ENCODE measurements at regions not wholly inside any gene's neighbourhood (a gene's known extent, or its start where the extent isn't known, plus 50 kb on each side); places are given as distances from the start of the nearest gene placed in this dataset.

- no peak for DNase-seq
These were observed 50.6 kb upstream of the SLC45A1 start for GRCh38 chr1:8267307-8267706.

- DNase-seq, result no peak
These were observed 51.3 kb upstream of the SLC45A1 start for GRCh38 chr1:8266436-8267165.

GRCh38 chr1:8263791-8264190 lies 54.1 kb upstream of the SLC45A1 start:
- DNase-seq, result no peak

- DNase-seq, result no peak
These were observed 56.5 kb upstream of the SLC45A1 start for GRCh38 chr1:8261398-8261762.

GRCh38 chr1:8259498-8260290 lies 58.2 kb upstream of the SLC45A1 start:
- no peak for DNase-seq

- DNase-seq, result no peak
These were observed 60.3 kb upstream of the SLC45A1 start for GRCh38 chr1:8257621-8258020.

GRCh38 chr1:8256321-8256720 lies 61.6 kb upstream of the SLC45A1 start:
- DNase-seq, result no peak

GRCh38 chr1:8255712-8256111 lies 62.2 kb upstream of the SLC45A1 start:
- no peak for DNase-seq

GRCh38 chr1:8252266-8252951 lies 65.5 kb upstream of the SLC45A1 start:
- peak; percentile 16 for DNase-seq

- no peak for DNase-seq
These were observed 66.3 kb upstream of the SLC45A1 start for GRCh38 chr1:8251635-8252034.

- DNase-seq, result no peak
These were observed 68.1 kb upstream of the SLC45A1 start for GRCh38 chr1:8249838-8250237.

GRCh38 chr1:8247811-8248436 lies 70.0 kb upstream of the SLC45A1 start:
- DNase-seq, result no peak

GRCh38 chr1:8244304-8244703 lies 73.6 kb upstream of the SLC45A1 start:
- no peak for DNase-seq

GRCh38 chr1:8242498-8242897 lies 75.4 kb upstream of the SLC45A1 start:
- DNase-seq, result no peak

- DNase-seq, result no peak
These were observed 76.4 kb upstream of the SLC45A1 start for GRCh38 chr1:8241417-8242014.

GRCh38 chr1:8239306-8240023 lies 78.4 kb upstream of the SLC45A1 start:
- DNase-seq, result no peak

- no peak for DNase-seq
These were observed 78.9 kb upstream of the SLC45A1 start for GRCh38 chr1:8239039-8239305.

GRCh38 chr1:8238141-8239038 lies 79.5 kb upstream of the SLC45A1 start:
- no peak for DNase-seq

GRCh38 chr1:8232036-8232757 lies 85.7 kb upstream of the SLC45A1 start:
- no peak for DNase-seq

- no peak for DNase-seq
These were observed 87.7 kb upstream of the SLC45A1 start for GRCh38 chr1:8230292-8230621.

- DNase-seq, result no peak
These were observed 89.7 kb upstream of the SLC45A1 start for GRCh38 chr1:8228253-8228652.
